ENCODE measurements at regions not wholly inside any gene's neighbourhood (a gene's known extent, or its start where the extent isn't known, plus 50 kb on each side); places are given as distances from the start of the nearest gene placed in this dataset.

GRCh38 chr12:75581515-75581914 is 70.1 kb upstream of the KRR1 start:
- intact Hi-C loops (cut with micrococcal nuclease) = no loop called here

GRCh38 chr12:75579552-75579951 is 68.1 kb upstream of the KRR1 start:
- intact Hi-C loops (cut with micrococcal nuclease) = no loop called here

- intact Hi-C loops (cut with micrococcal nuclease) = no loop called here
Observed at GRCh38 chr12:75578546-75578945, 67.1 kb upstream of the KRR1 start.

- intact Hi-C loops (cut with micrococcal nuclease) = no loop called here
Observed at GRCh38 chr12:75577812-75578211, 66.4 kb upstream of the KRR1 start.

- intact Hi-C loops (cut with micrococcal nuclease) = no loop called here
Observed at GRCh38 chr12:75571656-75572205, 60.3 kb upstream of the KRR1 start.

- intact Hi-C loops (cut with micrococcal nuclease) = no loop called here
Observed at GRCh38 chr12:75571204-75571603, 59.8 kb upstream of the KRR1 start.

- intact Hi-C loops (cut with micrococcal nuclease) = no loop called here
Observed at GRCh38 chr12:75568801-75569200, 57.4 kb upstream of the KRR1 start.

- intact Hi-C loops (cut with micrococcal nuclease) = no loop called here
Observed at GRCh38 chr12:75568393-75568792, 57.0 kb upstream of the KRR1 start.

GRCh38 chr12:75565795-75566194 is 54.4 kb upstream of the KRR1 start:
- intact Hi-C loops (cut with micrococcal nuclease) = no loop called here

GRCh38 chr12:75564852-75565251 is 53.4 kb upstream of the KRR1 start:
- intact Hi-C loops (cut with micrococcal nuclease) = no loop called here

- intact Hi-C loops (cut with micrococcal nuclease) = no loop called here
Observed at GRCh38 chr12:75564398-75564797, 53.0 kb upstream of the KRR1 start.

GRCh38 chr12:75563351-75563750 is 51.9 kb upstream of the KRR1 start:
- intact Hi-C loops (cut with micrococcal nuclease) = no loop called here

GRCh38 chr12:75561921-75562320 is 50.5 kb upstream of the KRR1 start:
- intact Hi-C loops (cut with micrococcal nuclease) = no loop called here

Data from T-helper 2 cell treated with Interferon-gamma antibody and Interleukin-4, amounts not matched to agents 100 ng/mL and 5 ng/mL, for 36 hours (primary cell).